NOMO-1 treated with DMSO at 0.1 percent for 48 hours (cell line): ENCODE measurements at regions not wholly inside any gene's neighbourhood (a gene's known extent, or its start where the extent isn't known, plus 50 kb on each side); places are given as distances from the start of the nearest gene placed in this dataset.

Experiments
- DNase-seq: peaks from one replicate; lab custom pipeline; 2025; ENCODE audit not compliant: unreplicated experiment; lab: John Stamatoyannopoulos, UW

GRCh38 chr3:143901105-143901504 lies 52.8 kb upstream of the SLC9A9 start:
- no peak for DNase-seq

DNA sequence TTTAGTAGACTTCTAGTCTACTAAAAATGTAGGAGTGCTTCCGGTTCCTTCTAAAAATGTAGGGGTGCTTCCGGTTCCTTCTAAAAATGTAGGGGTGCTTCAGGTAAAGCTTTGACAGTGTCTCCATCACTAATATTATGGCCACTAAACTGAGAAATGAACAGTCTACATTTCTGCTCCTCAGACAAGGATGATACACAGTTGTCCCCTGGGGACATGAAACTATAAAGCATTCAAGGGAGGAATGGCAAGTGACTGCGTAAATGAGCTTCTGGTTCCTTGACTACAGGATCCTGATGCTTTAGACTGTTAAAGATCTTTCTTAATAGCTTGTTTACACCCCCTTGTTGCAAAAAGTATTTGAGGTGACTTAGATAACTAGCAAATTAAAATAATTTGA lies 53.9 kb upstream of the SLC9A9 start:
- no peak for DNase-seq

DNA sequence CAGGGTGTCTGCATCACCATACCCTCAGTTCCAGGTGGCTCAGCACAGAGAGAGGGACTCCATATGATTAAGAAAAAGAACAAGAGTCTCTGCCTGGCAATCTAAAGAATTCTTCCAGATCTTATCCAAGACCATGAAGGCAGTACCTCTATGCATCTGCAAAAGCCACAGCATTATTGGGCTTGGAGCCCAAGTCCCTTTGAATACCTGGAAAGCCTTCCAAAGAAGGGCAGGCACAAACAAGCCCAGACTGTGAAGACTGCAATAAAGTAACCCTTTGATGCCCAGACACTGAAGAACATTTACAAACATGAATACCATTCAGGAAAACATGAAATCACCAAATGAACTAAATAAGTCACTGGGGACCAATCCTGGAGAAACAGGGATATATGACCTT lies 60.9 kb upstream of the DIPK2A start:
- DNase-seq, result no peak

DNA sequence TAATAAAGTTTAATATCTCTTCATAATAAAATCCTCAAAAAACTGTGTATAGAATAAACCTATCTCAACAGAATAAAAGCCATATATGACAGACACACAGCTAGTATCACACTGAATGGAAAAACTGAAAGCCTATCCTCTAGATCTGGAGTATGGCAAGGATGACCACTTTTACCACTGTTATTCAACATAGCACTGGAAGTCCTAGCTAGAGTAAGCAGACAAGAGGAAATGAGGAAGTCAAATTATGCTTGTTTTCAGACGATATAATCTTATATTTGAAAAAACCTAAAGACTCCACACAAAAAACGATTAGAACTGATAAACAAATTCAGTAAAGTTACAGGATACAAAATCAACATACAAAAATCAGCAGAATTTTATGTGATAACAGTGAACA lies 57.4 kb upstream of the DIPK2A start:
- DNase-seq, result peak; percentile 48

GRCh38 chr3:143918848-143919247 lies 52.8 kb upstream of the DIPK2A start:
- DNase-seq, result no peak

DNA sequence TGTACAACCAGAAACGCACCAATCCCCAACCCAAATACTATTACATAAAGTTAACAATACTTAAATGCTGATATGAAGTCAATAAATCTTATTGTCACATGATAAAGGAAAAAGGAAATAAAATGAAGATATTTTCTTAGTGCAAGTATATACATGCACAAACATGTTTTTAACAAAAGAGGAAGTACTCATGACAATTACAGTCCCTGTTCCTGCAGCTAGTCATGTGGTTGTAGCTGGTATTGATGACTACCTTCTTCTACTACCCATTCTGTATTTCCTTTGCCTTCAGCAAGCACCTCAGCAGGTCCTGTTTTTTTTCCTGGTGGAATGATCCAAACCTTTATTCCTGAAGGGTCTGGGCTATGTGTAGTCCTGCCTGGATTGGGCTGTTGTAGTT lies 50.4 kb upstream of the DIPK2A start:
- peak; percentile 93 for DNase-seq
